ENCODE measurements at regions not wholly inside any gene's neighbourhood (a gene's known extent, or its start where the extent isn't known, plus 50 kb on each side); places are given as distances from the start of the nearest gene placed in this dataset.

DNA sequence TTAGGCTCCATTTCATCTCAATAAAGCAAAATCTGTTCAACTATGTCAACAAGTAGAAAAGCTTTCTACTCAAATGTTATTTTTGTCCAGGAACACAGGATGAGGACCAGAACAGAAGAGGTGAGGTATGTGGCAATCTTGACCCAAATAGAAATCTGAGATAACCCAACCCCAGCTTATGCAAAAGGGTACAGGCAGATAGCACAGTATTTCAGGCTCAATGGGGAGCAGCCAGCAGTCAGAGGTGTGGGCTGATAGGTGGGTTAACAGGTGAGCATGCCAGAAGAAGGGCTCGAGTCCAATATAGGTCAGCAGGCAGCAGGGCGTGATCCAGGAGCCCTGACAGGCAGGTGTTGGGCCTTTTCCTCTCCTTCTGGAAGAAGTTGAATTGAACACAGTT is 281.2 kb upstream of the NR2F2 start:
- no peak for TF ChIP-seq CTCF (IDR thresholded peaks at IDR 0.05)
- no peak for TF ChIP-seq POLR2A (IDR thresholded peaks at IDR 0.05)
